ENCODE measurements at regions not wholly inside any gene's neighbourhood (a gene's known extent, or its start where the extent isn't known, plus 50 kb on each side); places are given as distances from the start of the nearest gene placed in this dataset.
"Not testable (repeated sequence)": the region's sequence is repeated elsewhere in the genome, so short reads cannot be mapped to it uniquely, and the experiment has no call there.

DNA sequence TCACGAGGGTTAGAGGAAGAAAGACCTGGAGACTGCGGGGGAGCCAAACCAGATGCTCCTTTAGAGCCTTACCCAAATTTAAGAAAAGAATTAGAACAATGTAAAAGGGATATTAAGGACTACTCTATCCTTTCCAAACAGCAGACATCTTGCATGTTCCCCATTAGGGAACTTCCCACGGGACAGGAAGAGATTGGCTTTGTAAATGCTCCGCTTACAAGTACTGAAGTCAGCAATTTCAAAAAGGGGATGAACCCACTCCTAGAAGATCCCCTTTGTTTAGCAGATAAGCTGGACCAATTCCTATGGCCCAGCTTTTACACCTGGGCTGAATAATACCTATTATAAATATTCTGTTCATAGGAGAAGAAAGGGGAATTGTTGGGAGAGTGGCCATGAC, 74.2 kb downstream of the APOBEC1 start:
- peaks cover 0 to 44% (median 29%) of the 10 kb centered on the region in 11 experiments; a peak in 20 of 22 replicates for H3K9me3 ChIP-seq (replicated peaks in 1 of 11)
- TF ChIP-seq Cebpa-rat (IDR thresholded peaks at IDR 0.05): no peak
- no peak overlapping the region for H3K9ac ChIP-seq
- no peaks in the 10 kb centered on the region for H3K36me3 ChIP-seq
- no peak overlapping the region for H3K4me3 ChIP-seq
- H3K4me2 ChIP-seq: peak overlapping the region in 3 of 11 experiments; percentile 2 to 62 (median 48); a peak in 4 of 22 replicates
- no peaks in the 10 kb centered on the region for H3K27me3 ChIP-seq
- H3K27ac ChIP-seq: no peak overlapping the region
- peaks cover 0 to 23% (median 0%) of the 10 kb centered on the region in 10 experiments; a peak in 5 of 20 replicates for H3K4me1 ChIP-seq
- H4K20me1 ChIP-seq: no peaks in the 10 kb centered on the region

DNA sequence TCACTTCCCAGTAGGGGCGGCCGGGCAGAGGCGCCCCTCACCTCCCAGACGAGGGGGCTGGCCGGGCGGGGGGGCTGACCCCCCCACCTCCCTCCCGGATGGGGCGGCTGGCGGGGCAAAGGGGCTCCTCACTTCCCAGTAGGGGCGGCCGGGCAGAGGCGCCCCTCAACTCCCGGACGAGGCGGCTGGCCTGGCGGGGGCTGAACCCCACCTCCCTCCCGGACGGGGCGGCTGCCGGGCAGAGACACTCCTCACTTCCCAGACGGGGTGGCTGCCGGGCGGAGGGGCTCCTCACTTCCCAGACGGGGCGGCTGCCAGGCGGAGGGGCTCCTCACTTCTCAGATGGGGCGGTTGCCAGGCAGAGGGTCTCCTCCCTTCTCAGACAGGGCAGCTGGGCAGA, 75.6 kb downstream of the APOBEC1 start:
- H3K4me2 ChIP-seq, H3K4me3 ChIP-seq: not testable (repeated sequence)

DNA sequence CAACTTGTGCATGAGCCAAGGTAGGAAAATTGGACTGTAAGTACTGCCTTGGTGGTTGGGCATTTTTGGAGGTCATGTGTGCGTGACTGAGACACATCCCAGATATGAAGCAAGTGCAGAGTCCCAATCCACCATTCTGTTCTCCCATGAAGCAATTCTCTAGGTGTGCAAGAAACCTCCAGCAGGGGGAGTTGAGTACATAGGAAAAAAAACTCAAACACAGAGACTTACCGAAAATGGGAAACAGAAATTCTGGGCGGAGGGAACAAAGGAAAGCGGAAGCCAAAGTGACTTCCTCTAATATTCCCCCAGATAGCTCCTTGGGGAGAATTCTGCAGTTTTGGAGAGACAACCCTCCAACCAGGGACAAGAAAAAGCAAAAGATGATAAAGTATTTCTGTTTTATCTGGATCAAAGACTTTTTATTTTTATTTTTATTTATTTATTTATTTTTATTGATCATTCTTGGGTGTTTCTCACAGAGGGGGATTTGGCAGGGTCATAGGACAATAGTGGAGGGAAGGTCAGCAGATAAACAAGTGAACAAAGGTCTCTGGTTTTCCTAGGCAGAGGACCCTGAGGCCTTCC, 76.9 kb downstream of the APOBEC1 start:
- peak overlapping the region in 2 of 11 experiments; percentile 55 to 57; a peak in 4 of 22 replicates for H3K4me2 ChIP-seq
- not testable (repeated sequence) for H3K4me3 ChIP-seq, H3K27me3 ChIP-seq, H3K36me3 ChIP-seq, H4K20me1 ChIP-seq, H3K9ac ChIP-seq
- H3K27ac ChIP-seq: peak overlapping the region in 1 of 11 experiments; percentile 41; a peak in 3 of 22 replicates
- peaks cover 0 to 53% (median 31%) of the 10 kb centered on the region in 11 experiments; a peak in 20 of 22 replicates for H3K9me3 ChIP-seq (replicated peaks in 1 of 11)
- H3K4me1 ChIP-seq: peaks cover 0 to 23% (median 0%) of the 10 kb centered on the region in 10 experiments; a peak in 5 of 20 replicates

More for the DNA sequence above, 75.6 kb downstream of the APOBEC1 start:
- not testable (repeated sequence) for H3K27ac ChIP-seq, H3K9ac ChIP-seq, H4K20me1 ChIP-seq, H3K36me3 ChIP-seq, H3K27me3 ChIP-seq
- Histone ChIP-seq H3K4me1 (peaks cover 0 to 23% (median 0%) of the 10 kb centered on the region in 10 experiments; a peak in 5 of 20 replicates), H3K9me3 (replicated peaks in 1 of 11) (peaks cover 0 to 45% (median 30%) of the 10 kb centered on the region in 11 experiments; a peak in 20 of 22 replicates)

DNA sequence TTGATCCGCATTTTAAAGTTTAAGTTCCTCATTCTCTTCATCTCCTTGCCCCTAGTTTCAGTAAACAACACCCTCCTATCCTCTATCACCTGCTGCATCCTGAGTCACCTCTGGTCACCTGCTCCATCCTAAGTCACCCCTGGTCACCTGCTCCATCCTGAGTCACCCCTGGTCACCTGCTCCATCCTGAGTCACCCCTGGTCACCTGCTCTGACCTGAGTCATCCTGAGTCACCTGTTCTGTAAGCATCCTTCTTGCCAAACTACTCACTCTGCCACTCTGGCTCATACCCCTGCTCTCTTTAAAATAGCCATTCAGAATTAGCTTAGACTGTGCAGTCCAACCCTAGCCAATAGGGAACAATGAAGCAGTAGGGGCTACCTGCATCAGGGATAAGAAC, 80.6 kb upstream of the CD163 start:
- H3K27me3 ChIP-seq, H3K27ac ChIP-seq: not testable (repeated sequence)
- H3K4me2 ChIP-seq: peak overlapping the region in 1 of 11 experiments; percentile 11; a peak in 1 of 22 replicates

DNA sequence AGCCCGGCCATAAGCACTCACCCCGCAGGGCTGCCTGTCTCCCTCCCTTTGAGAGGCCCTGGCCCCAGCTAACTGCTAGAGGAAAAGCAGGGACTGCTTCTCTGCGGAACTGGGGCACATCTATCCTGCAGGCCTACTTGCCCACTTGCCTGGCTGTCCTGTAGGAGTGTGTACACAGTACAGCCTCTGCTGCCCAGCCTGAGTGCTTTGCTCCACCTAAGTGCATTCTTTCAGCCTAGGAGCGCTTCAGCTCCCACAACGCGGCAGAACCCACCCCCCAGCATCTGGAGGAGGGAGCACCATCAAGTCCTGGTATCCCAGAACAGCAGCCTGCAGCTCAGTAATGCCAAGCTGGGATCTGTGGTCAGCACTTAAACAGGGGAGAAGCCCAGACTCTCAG, 79.9 kb upstream of the CD163 start:
- Histone ChIP-seq H3K4me3 (no peak overlapping the region), H3K36me3 (peaks cover 0 to 7% (median 0%) of the 10 kb centered on the region in 11 experiments; a peak in 1 of 22 replicates), H3K4me2 (peak overlapping the region in 1 of 11 experiments; percentile 14; a peak in 1 of 22 replicates), H3K9ac (no peak overlapping the region), H4K20me1 (no peaks in the 10 kb centered on the region), H3K9me3 (replicated peaks in 1 of 11) (peaks cover 27 to 96% (median 38%) of the 10 kb centered on the region in 11 experiments), H3K4me1 (peaks cover 0 to 35% (median 0%) of the 10 kb centered on the region in 10 experiments; a peak in 5 of 20 replicates), H3K27me3 (no peaks in the 10 kb centered on the region), H3K27ac (no peak overlapping the region)
- no peak for TF ChIP-seq Cebpa-rat (IDR thresholded peaks at IDR 0.05)

More for the DNA sequence above, 80.6 kb upstream of the CD163 start:
- H3K4me1 ChIP-seq: peaks cover 0 to 39% (median 0%) of the 10 kb centered on the region in 10 experiments; a peak in 5 of 20 replicates
- H3K9ac ChIP-seq, H3K4me3 ChIP-seq, H3K36me3 ChIP-seq, H4K20me1 ChIP-seq: not testable (repeated sequence)
- H3K9me3 ChIP-seq (replicated peaks in 1 of 11): peaks cover 22 to 93% (median 37%) of the 10 kb centered on the region in 11 experiments; a peak in 21 of 22 replicates

DNA sequence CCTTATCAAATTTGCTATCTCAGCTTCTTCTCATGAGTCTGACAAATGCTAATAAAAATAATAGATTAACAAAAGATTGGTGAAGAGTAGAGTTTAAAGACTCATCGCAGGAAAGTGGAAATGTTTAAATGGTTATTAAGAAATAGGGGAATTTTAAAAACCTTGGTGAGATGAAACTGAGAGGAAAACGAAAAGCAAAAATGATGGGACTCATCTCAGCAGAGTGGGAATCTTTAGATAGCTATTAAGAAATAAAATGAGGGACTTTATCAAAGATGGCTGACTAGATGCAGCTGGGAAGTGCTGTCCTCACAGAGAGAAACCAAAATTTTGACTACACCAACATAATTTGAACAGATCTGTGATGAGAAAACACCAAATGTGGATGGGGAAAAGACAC, 79.2 kb upstream of the CD163 start:
- Histone ChIP-seq H3K9me3 (replicated peaks in 1 of 11) (peaks cover 22 to 96% (median 33%) of the 10 kb centered on the region in 11 experiments), H3K4me3 (no peak overlapping the region), H4K20me1 (no peaks in the 10 kb centered on the region), H3K9ac (no peak overlapping the region), H3K36me3 (peaks cover 0 to 8% (median 0%) of the 10 kb centered on the region in 11 experiments; a peak in 1 of 22 replicates), H3K4me1 (peaks cover 0 to 28% (median 0%) of the 10 kb centered on the region in 10 experiments; a peak in 2 of 20 replicates), H3K27me3 (no peaks in the 10 kb centered on the region), H3K4me2 (no peak overlapping the region), H3K27ac (no peak overlapping the region)
- no peak for TF ChIP-seq Cebpa-rat (IDR thresholded peaks at IDR 0.05)

DNA sequence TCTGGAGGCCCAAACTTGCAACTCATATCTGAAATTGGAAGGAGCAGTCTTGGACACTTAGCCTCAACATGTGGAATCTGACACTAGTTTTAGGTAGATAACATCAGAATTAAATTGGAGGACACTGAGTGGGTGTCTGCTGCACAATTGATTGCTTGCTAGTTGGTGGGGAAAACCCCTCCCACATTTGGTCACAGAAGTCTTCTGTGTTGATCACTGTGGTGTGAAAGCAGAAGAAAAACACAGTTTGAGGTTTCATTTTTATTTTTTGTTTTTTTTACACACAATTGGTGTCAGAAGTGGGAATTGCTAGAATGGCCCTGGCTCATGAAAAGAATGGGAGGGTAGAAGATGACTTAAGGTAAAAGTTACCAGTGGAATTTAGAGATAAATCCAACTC, 78.0 kb upstream of the CD163 start:
- no peaks in the 10 kb centered on the region for H4K20me1 ChIP-seq
- H3K9me3 ChIP-seq (replicated peaks in 1 of 11): peaks cover 22 to 91% (median 33%) of the 10 kb centered on the region in 11 experiments
- H3K27me3 ChIP-seq: no peaks in the 10 kb centered on the region
- no peak overlapping the region for H3K4me3 ChIP-seq
- peak overlapping the region in 2 of 11 experiments; percentile 1 to 4; a peak in 2 of 22 replicates for H3K4me2 ChIP-seq
- TF ChIP-seq Cebpa-rat (IDR thresholded peaks at IDR 0.05): no peak
- H3K36me3 ChIP-seq: peaks cover 0 to 8% (median 0%) of the 10 kb centered on the region in 11 experiments; a peak in 1 of 22 replicates
- peak overlapping the region in 1 of 11 experiments; percentile 21; a peak in 1 of 22 replicates for H3K27ac ChIP-seq
- no peak overlapping the region for H3K9ac ChIP-seq
- peaks cover 0 to 28% (median 0%) of the 10 kb centered on the region in 10 experiments; a peak in 2 of 20 replicates for H3K4me1 ChIP-seq

DNA sequence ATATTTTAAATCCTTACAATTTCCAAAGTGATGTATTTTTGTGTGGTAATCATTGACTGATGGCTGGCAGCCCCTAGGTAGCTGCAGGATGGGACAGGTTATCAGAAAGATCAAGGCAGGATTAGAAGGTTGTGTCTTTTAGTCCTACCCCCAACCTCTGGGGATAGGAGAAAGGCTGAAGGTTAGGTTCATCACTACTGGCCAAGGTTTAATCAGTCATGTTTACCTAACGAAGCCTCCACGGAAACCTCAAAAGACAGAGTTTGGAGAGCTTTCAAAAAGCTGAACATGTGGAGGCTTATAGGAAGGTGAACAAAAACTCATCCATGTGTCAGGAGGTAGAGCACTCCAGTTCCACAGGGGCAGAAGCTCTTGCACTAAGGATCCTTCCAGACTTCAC, 77.5 kb upstream of the CD163 start:
- Histone ChIP-seq H3K27ac (0 out of 22 replicates have a peak overlapping the region, but pooled peaks of 1 of the 11 experiments have one; percentile 21), H3K27me3 (no peaks in the 10 kb centered on the region), H3K4me1 (peaks cover 0 to 28% (median 0%) of the 10 kb centered on the region in 10 experiments; a peak in 2 of 20 replicates), H3K9me3 (replicated peaks in 1 of 11) (peaks cover 22 to 88% (median 33%) of the 10 kb centered on the region in 11 experiments), H3K36me3 (peaks cover 0 to 8% (median 0%) of the 10 kb centered on the region in 11 experiments; a peak in 1 of 22 replicates), H3K9ac (no peak overlapping the region), H4K20me1 (no peaks in the 10 kb centered on the region), H3K4me3 (no peak overlapping the region), H3K4me2 (0 out of 22 replicates have a peak overlapping the region, but pooled peaks of 1 of the 11 experiments have one; percentile 23)
- no peak for TF ChIP-seq Cebpa-rat (IDR thresholded peaks at IDR 0.05)

DNA sequence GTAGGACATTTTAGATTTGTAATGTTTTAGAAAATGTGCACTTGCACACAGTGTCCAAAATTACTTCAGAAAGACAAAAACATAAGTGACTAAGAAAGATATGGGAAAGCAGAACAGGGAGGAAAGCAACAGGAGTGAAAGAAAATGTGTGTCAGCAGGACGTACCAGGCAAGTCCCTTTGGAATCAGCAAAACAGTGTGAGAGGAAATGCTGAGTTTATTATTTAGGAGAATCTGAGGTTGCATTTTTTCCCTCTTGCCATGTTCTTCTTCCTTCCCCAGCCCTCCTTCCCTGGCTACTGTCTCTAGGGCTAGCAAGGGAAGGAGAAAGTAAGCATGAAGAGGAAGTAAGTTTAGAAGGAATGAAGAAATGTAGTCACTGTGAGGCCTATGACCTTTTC, 67.7 kb upstream of the CD163 start:
- Histone ChIP-seq H3K9ac (peak overlapping the region in 3 of 11 experiments; percentile 66 to 84 (median 76); a peak in 6 of 22 replicates), H3K9me3 (replicated peaks in 1 of 11) (peaks cover 0 to 50% (median 4%) of the 10 kb centered on the region in 11 experiments; a peak in 10 of 22 replicates), H3K4me1 (peaks cover 0 to 72% (median 0%) of the 10 kb centered on the region in 10 experiments; a peak in 7 of 20 replicates), H3K27ac (peak overlapping the region in 4 of 11 experiments; percentile 62 to 96 (median 92); a peak in 8 of 22 replicates), H3K27me3 (no peaks in the 10 kb centered on the region), H3K4me3 (no peak overlapping the region), H3K4me2 (peak overlapping the region in 2 of 11 experiments; percentile 67 to 71; a peak in 4 of 22 replicates), H4K20me1 (no peaks in the 10 kb centered on the region), H3K36me3 (no peaks in the 10 kb centered on the region)
- TF ChIP-seq Cebpa-rat (IDR thresholded peaks at IDR 0.05): no peak
